Transverse colon (tissue), 4 donors: ENCODE measurements at regions not wholly inside any gene's neighbourhood (a gene's known extent, or its start where the extent isn't known, plus 50 kb on each side); places are given as distances from the start of the nearest gene placed in this dataset.

ENCODE experiments used
- DNase-seq: peaks from one replicate; pipeline ENCODE4 v3.0.0-alpha.2; 2019
- H3K27ac ChIP-seq, 4 donors: fragments of 200-600 bp; sonication (generic); 2 replicates each; pipeline ENCODE4 v1.5.1; 2016 to 2018; ENCODE audit warnings: inconsistent platforms in 4 of 4
- H3K27me3 ChIP-seq: fragments of 200-600 bp; sonication (generic); 2 replicates; pipeline ENCODE4 v1.5.1; 2017; ENCODE audit warnings: inconsistent platforms
- H3K36me3 ChIP-seq, 4 donors: fragments of 200-600 bp; sonication (generic); 2 replicates each; pipeline ENCODE4 v1.5.1; 2017 to 2019; ENCODE audit warnings: inconsistent platforms in 4 of 4
- H3K4me1 ChIP-seq, 4 donors: fragments of 200-600 bp; sonication (generic); 2 replicates each; pipeline ENCODE4 v1.5.1; 2017 to 2020; ENCODE audit warnings: inconsistent platforms in 4 of 4
- H3K4me3 ChIP-seq, 4 donors: fragments of 200-600 bp; sonication (generic); 1 replicate in 1 of 4; 2 replicates in 3 of 4; pipeline versions ENCODE4 v1.5.1 to v1.6.1; 2017 to 2019; ENCODE audit warnings: inconsistent platforms in 4 of 4
- H3K9me3 ChIP-seq, 2 donors: fragments of 200-600 bp; sonication (generic); 2 replicates each; pipeline ENCODE4 v1.5.1; 2017 to 2019; ENCODE audit warnings: inconsistent platforms in 2 of 2
- EP300 ChIP-seq: sonication (generic); formaldehyde crosslinking; IDR thresholded peaks from one replicate; pipeline ENCODE4 v1.6.1; 2017; ENCODE audit warnings: antibody characterized with exemption, low read depth
- POLR2A ChIP-seq: fragments of 450-650 bp; IDR thresholded peaks from one replicate; pipeline ENCODE4 v1.6.1; 2016; ENCODE audit warnings: antibody characterized with exemption, mild to moderate bottlenecking, moderate library complexity
- POLR2AphosphoS5 ChIP-seq, 3 donors: sonication (generic); formaldehyde crosslinking; IDR thresholded peaks; one replicate each; pipeline ENCODE4 v1.6.1; 2016; ENCODE audit warnings: antibody characterized with exemption in 3 of 3
- WGBS, 2 donors: methylation state at CpG; one replicate each; pipeline ENCODE4 v1.1.5; 2018; ENCODE audit warnings: low coverage in 1 of 2; 5-methylcytosine and 5-hydroxymethylcytosine counted together
- in situ Hi-C, 4 donors: fragments of 200-750 bp; cut with MboI; loops; one replicate each; pipeline versions ENCODE4 v1.15.0 to v1.15.1; 2017; ENCODE audit warnings: low sequenced_read_pairs in 3 of 4, low pct_ligation_motif_present in 1 of 4, low pct_unique_long_range_greater_than_20kb in 1 of 4
- intact Hi-C: fragments of 100-400 bp; cut with DNase I; formaldehyde crosslinking; loops from one replicate; pipeline ENCODE4 v1.15.1; 2023; ENCODE audit warnings: low total_unique reads
- TF ChIP-seq, protein P1 (sequence below), 5 experiments: fragments of 200-600 bp in 3 of 5; fragments of 450-650 bp in 2 of 5; sonication (generic) in 3 of 5; IDR thresholded peaks; 1 replicate in 2 of 5; 2 replicates in 3 of 5; pipeline ENCODE4 v1.5.1; 2016 to 2017; ENCODE audit warnings: antibody characterized with exemption in 5 of 5, inconsistent platforms in 3 of 5, mild to moderate bottlenecking in 2 of 5, moderate library complexity in 1 of 5

DNA sequence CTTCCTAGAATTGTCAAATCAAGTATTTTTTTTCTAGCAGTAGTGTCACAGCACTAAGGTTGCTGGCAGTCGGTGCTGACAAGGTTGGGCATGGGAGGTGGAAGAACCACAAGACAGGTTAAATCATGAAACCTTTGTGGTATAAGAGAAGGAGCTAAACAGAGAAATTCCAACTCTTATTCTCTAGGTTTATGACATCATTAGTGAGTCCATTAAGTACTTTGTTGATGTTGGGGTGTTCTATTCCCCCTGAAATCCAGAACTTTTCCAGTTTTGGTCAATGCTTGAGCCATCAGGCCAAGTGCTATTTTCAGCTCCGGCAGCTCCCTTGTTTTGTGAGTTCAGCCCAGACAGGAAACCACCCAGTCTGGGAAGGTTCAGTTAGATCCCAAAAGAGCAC, 206.0 kb upstream of the SOX9 start:
- no peak for DNase-seq
- Histone ChIP-seq H3K36me3 (no peaks in the 10 kb centered on the region), H3K9me3 (no peaks in the 10 kb centered on the region), H3K27me3 (no peaks in the 10 kb centered on the region), H3K27ac (no peak overlapping the region), H3K4me3 (no peak overlapping the region), H3K4me1 (no peaks in the 10 kb centered on the region)
- WGBS, 2 donors: 76% methylated on average over 2 of the region's 2 CpGs; no CpG with 5 or more reads in 1 of the 2 donors
- in situ Hi-C loops: no loop called here
- intact Hi-C loops: loop anchor here (5.0 kb wide), 1 partner anchor 2003 kb away; no protein-coding TSS in a partner anchor
- TF ChIP-seq, protein P1, sequence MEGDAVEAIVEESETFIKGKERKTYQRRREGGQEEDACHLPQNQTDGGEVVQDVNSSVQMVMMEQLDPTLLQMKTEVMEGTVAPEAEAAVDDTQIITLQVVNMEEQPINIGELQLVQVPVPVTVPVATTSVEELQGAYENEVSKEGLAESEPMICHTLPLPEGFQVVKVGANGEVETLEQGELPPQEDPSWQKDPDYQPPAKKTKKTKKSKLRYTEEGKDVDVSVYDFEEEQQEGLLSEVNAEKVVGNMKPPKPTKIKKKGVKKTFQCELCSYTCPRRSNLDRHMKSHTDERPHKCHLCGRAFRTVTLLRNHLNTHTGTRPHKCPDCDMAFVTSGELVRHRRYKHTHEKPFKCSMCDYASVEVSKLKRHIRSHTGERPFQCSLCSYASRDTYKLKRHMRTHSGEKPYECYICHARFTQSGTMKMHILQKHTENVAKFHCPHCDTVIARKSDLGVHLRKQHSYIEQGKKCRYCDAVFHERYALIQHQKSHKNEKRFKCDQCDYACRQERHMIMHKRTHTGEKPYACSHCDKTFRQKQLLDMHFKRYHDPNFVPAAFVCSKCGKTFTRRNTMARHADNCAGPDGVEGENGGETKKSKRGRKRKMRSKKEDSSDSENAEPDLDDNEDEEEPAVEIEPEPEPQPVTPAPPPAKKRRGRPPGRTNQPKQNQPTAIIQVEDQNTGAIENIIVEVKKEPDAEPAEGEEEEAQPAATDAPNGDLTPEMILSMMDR (IDR thresholded peaks at IDR 0.05): no peak
- TF ChIP-seq POLR2A (no peak), POLR2AphosphoS5 (IDR thresholded peaks at IDR 0.05) (no peak), EP300 (no peak)

DNA sequence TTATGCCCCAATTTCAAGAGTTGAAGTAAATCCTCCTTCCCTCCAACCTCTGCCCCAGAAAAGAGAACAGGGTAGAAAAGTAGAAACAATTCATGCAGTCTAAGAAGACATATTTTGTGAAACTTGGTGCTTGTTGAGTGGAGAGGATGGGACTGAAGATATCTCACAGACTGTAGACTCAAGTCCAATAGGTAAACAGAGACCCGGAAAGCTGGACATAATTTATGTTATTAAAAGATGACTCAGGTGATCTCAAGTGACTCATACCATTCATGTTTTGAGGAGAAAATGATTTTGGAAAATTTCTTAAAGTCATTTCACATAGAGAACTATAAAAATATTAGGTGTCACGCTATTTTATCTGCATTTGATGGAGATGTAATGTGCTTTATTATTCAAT, 203.1 kb upstream of the SOX9 start:
- TF ChIP-seq POLR2A (no peak), EP300 (no peak), POLR2AphosphoS5 (IDR thresholded peaks at IDR 0.05) (no peak)
- TF ChIP-seq, protein P1 (IDR thresholded peaks at IDR 0.05): no peak
- Histone ChIP-seq H3K4me3 (no peak overlapping the region), H3K27me3 (no peaks in the 10 kb centered on the region), H3K27ac (no peak overlapping the region), H3K36me3 (no peaks in the 10 kb centered on the region), H3K4me1 (no peaks in the 10 kb centered on the region), H3K9me3 (no peaks in the 10 kb centered on the region)
- WGBS, 2 donors: 82 to 85% methylated on average over 2 of the region's 2 CpGs
- DNase-seq: no peak
- in situ Hi-C loops (no loop called here), intact Hi-C loops (no loop called here)

DNA sequence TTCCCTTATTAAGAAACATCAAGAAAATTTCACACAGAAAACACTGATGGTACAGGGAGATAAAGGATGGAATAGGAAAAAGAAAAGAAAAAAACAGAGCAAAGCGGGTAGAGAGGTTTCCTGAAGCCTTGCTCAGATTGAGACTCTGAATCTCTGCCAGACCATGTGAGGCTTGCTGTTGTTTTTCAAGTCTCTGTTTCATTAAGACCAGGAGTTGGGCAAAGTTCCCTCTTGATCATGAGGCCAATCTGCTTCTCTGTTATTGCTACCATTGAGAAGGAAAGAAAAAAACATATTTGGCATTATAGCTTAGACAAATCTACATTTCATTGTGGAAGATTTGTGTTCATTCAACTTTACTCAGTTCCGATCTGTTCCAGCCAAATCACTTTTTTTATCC, 201.6 kb upstream of the SOX9 start:
- in situ Hi-C loops (no loop called here), intact Hi-C loops (no loop called here)
- DNase-seq: no peak
- Histone ChIP-seq H3K4me1 (no peaks in the 10 kb centered on the region), H3K36me3 (no peaks in the 10 kb centered on the region), H3K27me3 (no peaks in the 10 kb centered on the region), H3K9me3 (no peaks in the 10 kb centered on the region), H3K4me3 (no peak overlapping the region), H3K27ac (no peak overlapping the region)
- TF ChIP-seq POLR2AphosphoS5 (IDR thresholded peaks at IDR 0.05) (no peak), EP300 (no peak), POLR2A (no peak)
- TF ChIP-seq, protein P1 (IDR thresholded peaks at IDR 0.05): no peak
- 84 to 89% methylated on average over 2 of the region's 2 CpGs for WGBS, 2 donors

DNA sequence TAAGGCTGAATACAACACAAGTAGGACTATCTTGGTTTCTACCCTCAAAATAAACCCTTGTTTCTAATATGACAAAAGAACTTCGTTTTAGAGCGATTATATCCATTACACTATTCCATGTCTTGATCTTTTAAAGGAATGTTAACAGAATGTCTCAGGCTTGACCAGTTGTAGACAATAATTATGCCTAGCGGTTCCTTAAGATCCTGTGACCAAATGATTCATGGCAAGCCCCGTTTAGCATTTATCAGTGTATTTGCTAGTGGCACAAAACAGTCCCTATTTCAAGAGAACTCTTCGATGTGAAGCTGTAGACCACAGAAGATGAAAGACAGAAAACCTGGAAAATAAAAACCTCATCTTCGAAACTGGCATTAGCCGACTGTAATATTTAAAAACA, 200.9 kb upstream of the SOX9 start:
- H3K4me3 ChIP-seq: no peak overlapping the region
- intact Hi-C loops: no loop called here
- H3K4me1 ChIP-seq: no peaks in the 10 kb centered on the region
- H3K36me3 ChIP-seq: no peaks in the 10 kb centered on the region
- TF ChIP-seq POLR2A (no peak), EP300 (no peak), POLR2AphosphoS5 (IDR thresholded peaks at IDR 0.05) (no peak)
- TF ChIP-seq, protein P1 (IDR thresholded peaks at IDR 0.05): no peak
- H3K9me3 ChIP-seq: no peaks in the 10 kb centered on the region
- in situ Hi-C loops: no loop called here
- WGBS, 2 donors: 77 to 85% methylated on average over 5 to 7 of the region's 7 CpGs
- H3K27me3 ChIP-seq: no peaks in the 10 kb centered on the region
- no peak for DNase-seq
- no peak overlapping the region for H3K27ac ChIP-seq
